ENCODE measurements at regions not wholly inside any gene's neighbourhood (a gene's known extent, or its start where the extent isn't known, plus 50 kb on each side); places are given as distances from the start of the nearest gene placed in this dataset.

DNA sequence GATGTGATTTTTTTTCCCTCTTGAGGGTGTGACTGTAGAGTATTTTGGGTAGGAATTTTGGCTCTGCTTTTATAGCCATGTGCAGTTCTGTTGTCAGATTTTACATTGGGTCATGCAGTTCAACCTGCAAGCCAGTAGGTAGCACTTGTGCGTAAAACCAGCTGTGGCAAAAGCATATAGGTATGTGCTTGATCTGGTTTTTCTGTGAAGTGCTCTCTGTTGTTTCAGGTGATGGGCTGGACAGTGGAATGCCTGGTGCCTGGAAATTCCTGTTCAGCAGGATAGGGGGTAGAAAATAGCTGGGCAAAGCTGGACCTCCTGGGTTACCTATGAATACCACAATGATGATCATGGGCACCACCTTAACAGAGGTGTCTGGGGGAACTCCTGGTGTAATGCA is 584.2 kb upstream of the PCDH10 start:
- TF ChIP-seq CTCF (IDR thresholded peaks at IDR 0.05), result no peak
- Mint-ChIP-seq H3K9me3 (no peaks in the 10 kb centered on the region), H3K4me1 (no peaks in the 10 kb centered on the region), H3K4me3 (no peak overlapping the region), H3K27ac (no peak overlapping the region), H3K27me3 (ENCODE audit: low read depth, poor library complexity) (peaks cover 4% of the 10 kb centered on the region), H3K36me3 (ENCODE audit: low read depth) (no peaks in the 10 kb centered on the region)
- DNase-seq, result no peak

DNA sequence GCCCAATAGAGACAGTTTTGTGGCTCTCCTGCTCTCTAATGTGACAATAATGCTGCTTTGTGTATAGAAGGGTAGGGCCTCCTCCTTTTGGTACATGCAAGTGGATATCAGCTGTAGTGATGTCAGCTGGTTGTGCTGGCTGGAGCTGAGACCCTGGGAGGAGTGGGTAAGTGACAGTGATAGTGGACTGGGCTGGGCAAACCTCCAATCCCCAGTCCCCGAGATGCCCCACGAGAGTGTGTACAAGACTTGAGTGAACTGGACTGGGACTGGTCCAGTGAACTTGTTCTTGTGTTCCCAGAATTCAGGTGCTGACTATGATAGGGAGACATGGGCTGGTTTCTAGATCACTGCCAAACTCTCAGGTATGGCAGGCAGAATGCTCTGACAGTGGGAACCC is 583.6 kb upstream of the PCDH10 start:
- H3K27me3 Mint-ChIP-seq (ENCODE audit: low read depth, poor library complexity), result peaks cover 4% of the 10 kb centered on the region
- no peaks in the 10 kb centered on the region for H3K4me1 Mint-ChIP-seq
- DNase-seq, result no peak
- H3K36me3 Mint-ChIP-seq (ENCODE audit: low read depth), result no peaks in the 10 kb centered on the region
- no peaks in the 10 kb centered on the region for H3K9me3 Mint-ChIP-seq
- H3K27ac Mint-ChIP-seq, result no peak overlapping the region
- no peak for TF ChIP-seq CTCF (IDR thresholded peaks at IDR 0.05)
- H3K4me3 Mint-ChIP-seq, result no peak overlapping the region

GRCh38 chr4:132572210-132572609 is 576.9 kb upstream of the PCDH10 start:
- no peaks in the 10 kb centered on the region for H3K36me3 Mint-ChIP-seq (ENCODE audit: low read depth)
- H3K27me3 Mint-ChIP-seq (ENCODE audit: low read depth, poor library complexity), result peaks cover 3% of the 10 kb centered on the region
- no peaks in the 10 kb centered on the region for H3K9me3 Mint-ChIP-seq
- no peak overlapping the region for H3K27ac Mint-ChIP-seq
- H3K4me3 Mint-ChIP-seq, result no peak overlapping the region
- DNase-seq, result no peak
- TF ChIP-seq CTCF (IDR thresholded peaks at IDR 0.05), result no peak
- no peaks in the 10 kb centered on the region for H3K4me1 Mint-ChIP-seq

GRCh38 chr4:132587626-132588025 is 561.5 kb upstream of the PCDH10 start:
- Mint-ChIP-seq H3K27me3 (ENCODE audit: low read depth, poor library complexity) (no peaks in the 10 kb centered on the region), H3K36me3 (ENCODE audit: low read depth) (no peaks in the 10 kb centered on the region), H3K27ac (no peak overlapping the region), H3K9me3 (no peaks in the 10 kb centered on the region), H3K4me3 (no peak overlapping the region), H3K4me1 (no peaks in the 10 kb centered on the region)
- no peak for DNase-seq
- no peak for TF ChIP-seq CTCF (IDR thresholded peaks at IDR 0.05)

- Mint-ChIP-seq H3K9me3 (no peaks in the 10 kb centered on the region), H3K36me3 (ENCODE audit: low read depth) (no peaks in the 10 kb centered on the region), H3K4me1 (no peaks in the 10 kb centered on the region), H3K4me3 (no peak overlapping the region), H3K27ac (no peak overlapping the region), H3K27me3 (ENCODE audit: low read depth, poor library complexity) (no peaks in the 10 kb centered on the region)
- no peak for TF ChIP-seq CTCF (IDR thresholded peaks at IDR 0.05)
- no peak for DNase-seq
These were observed 556.8 kb upstream of the PCDH10 start for GRCh38 chr4:132592340-132592739.

GRCh38 chr4:132592850-132593249 is 556.2 kb upstream of the PCDH10 start:
- H3K27me3 Mint-ChIP-seq (ENCODE audit: low read depth, poor library complexity), result no peaks in the 10 kb centered on the region
- H3K9me3 Mint-ChIP-seq, result no peaks in the 10 kb centered on the region
- no peaks in the 10 kb centered on the region for H3K36me3 Mint-ChIP-seq (ENCODE audit: low read depth)
- H3K4me3 Mint-ChIP-seq, result no peak overlapping the region
- TF ChIP-seq CTCF (IDR thresholded peaks at IDR 0.05), result no peak
- no peak overlapping the region for H3K27ac Mint-ChIP-seq
- no peaks in the 10 kb centered on the region for H3K4me1 Mint-ChIP-seq
- DNase-seq, result no peak
